ENCODE measurements at regions not wholly inside any gene's neighbourhood (a gene's known extent, or its start where the extent isn't known, plus 50 kb on each side); places are given as distances from the start of the nearest gene placed in this dataset.

GRCh38 chr12:94026596-94026995 lies 121.8 kb upstream of the PLXNC1 start:
- DNase-seq (ENCODE audit: low read depth), result no peak
- TF ChIP-seq CTCF (IDR thresholded peaks at IDR 0.05; ENCODE audit: low read length, missing control alignments), result no peak
- H3K4me3 ChIP-seq (replicated peaks; ENCODE audit: low read depth, low read length), result no peak overlapping the region

GRCh38 chr12:94027561-94027960 lies 120.8 kb upstream of the PLXNC1 start:
- H3K4me3 ChIP-seq (replicated peaks; ENCODE audit: low read depth, low read length), result no peak overlapping the region
- no peak for TF ChIP-seq CTCF (IDR thresholded peaks at IDR 0.05; ENCODE audit: low read length, missing control alignments)
- no peak for DNase-seq (ENCODE audit: low read depth)

- no peak for TF ChIP-seq CTCF (IDR thresholded peaks at IDR 0.05; ENCODE audit: low read length, missing control alignments)
- no peak overlapping the region for H3K4me3 ChIP-seq (replicated peaks; ENCODE audit: low read depth, low read length)
- no peak for DNase-seq (ENCODE audit: low read depth)
Observed at GRCh38 chr12:94031763-94032162, 116.6 kb upstream of the PLXNC1 start.

GRCh38 chr12:94032368-94032767 lies 116.0 kb upstream of the PLXNC1 start:
- no peak overlapping the region for H3K4me3 ChIP-seq (replicated peaks; ENCODE audit: low read depth, low read length)
- no peak for TF ChIP-seq CTCF (IDR thresholded peaks at IDR 0.05; ENCODE audit: low read length, missing control alignments)

GRCh38 chr12:94033101-94033500 lies 115.3 kb upstream of the PLXNC1 start:
- DNase-seq (ENCODE audit: low read depth), result no peak
- H3K4me3 ChIP-seq (replicated peaks; ENCODE audit: low read depth, low read length), result no peak overlapping the region
- TF ChIP-seq CTCF (IDR thresholded peaks at IDR 0.05; ENCODE audit: low read length, missing control alignments), result no peak

More at GRCh38 chr12:94032368-94032767, 116.0 kb upstream of the PLXNC1 start:
- no peak for DNase-seq (ENCODE audit: low read depth)

GRCh38 chr12:94033784-94034183 lies 114.6 kb upstream of the PLXNC1 start:
- H3K4me3 ChIP-seq (replicated peaks; ENCODE audit: low read depth, low read length), result no peak overlapping the region
- DNase-seq (ENCODE audit: low read depth), result no peak
- no peak for TF ChIP-seq CTCF (IDR thresholded peaks at IDR 0.05; ENCODE audit: low read length, missing control alignments)

- DNase-seq (ENCODE audit: low read depth), result no peak
- no peak for TF ChIP-seq CTCF (IDR thresholded peaks at IDR 0.05; ENCODE audit: low read length, missing control alignments)
- H3K4me3 ChIP-seq (replicated peaks; ENCODE audit: low read depth, low read length), result no peak overlapping the region
Observed at GRCh38 chr12:94037444-94037843, 110.9 kb upstream of the PLXNC1 start.
